CD4-positive, alpha-beta T cell treated with Interleukin-6 for 4 hours (primary cell): ENCODE measurements at regions not wholly inside any gene's neighbourhood (a gene's known extent, or its start where the extent isn't known, plus 50 kb on each side); places are given as distances from the start of the nearest gene placed in this dataset.

Experiments used
- DNase-seq: peaks from one replicate; pipeline ENCODE4 v3.0.0-alpha.2; 2020; ENCODE audit warnings: mixed read lengths

DNA sequence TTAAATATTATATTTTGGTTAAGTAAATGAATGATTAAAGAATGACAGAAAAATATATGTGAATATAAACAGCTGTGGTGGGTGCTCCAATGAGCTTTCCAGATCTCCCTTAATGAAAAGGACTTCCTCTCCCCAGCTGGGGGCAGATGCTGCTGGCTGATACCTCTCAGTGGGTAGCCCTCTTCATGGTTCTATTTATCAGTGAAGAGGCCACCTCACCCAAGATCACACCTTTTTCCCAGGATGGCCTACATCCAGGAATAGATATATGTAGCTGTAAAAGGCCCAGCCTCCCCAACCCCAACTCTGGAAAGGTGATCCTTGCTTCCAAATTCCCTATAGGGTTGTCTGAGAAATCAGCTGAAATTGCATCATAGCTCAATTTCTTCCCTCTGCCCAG is 135.2 kb upstream of the ACVR2A start:
- no peak for DNase-seq

DNA sequence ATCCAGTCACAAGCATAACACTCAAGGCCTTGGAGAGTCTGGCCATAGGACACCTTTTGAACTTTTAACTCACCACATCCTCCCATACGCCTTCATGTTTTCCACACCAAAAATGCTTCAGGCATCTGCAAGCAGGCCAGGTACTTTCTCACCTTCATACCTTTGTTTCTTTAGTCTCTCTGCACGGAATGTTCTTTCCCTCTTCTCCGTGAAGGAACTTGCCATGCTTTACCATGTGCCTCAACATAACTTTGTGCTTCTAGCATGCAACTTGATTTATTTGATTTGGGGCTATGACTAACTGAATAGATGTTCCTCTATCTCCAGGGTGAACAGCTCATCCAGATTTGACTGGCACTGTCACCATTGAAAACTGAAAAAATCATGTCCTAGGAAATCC is 141.7 kb upstream of the ACVR2A start:
- no peak for DNase-seq

GRCh38 chr2:147698166-147698565 is 146.7 kb upstream of the ACVR2A start:
- DNase-seq = no peak

- DNase-seq = no peak
Observed at GRCh38 chr2:147696426-147696825, 148.4 kb upstream of the ACVR2A start.

GRCh38 chr2:147689220-147689909 is 155.5 kb upstream of the ACVR2A start:
- DNase-seq = no peak

DNA sequence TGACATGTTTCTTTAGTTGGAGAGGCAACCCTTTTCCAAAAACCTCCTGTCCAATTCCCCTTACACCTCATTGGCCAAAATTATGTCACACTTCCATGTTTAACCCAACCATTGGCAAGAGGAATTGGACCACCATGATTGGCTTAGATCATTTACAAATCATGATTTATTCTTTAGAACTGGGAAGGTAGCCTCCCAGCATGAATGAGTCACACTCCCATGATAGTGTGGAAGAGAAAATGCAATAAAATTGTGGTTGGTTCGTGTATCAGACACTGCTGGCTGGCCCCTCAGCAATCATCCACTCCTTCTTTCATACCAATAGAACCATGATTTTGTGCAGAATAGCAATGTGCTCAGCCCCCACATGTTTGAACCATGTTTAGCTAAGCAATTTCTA is 156.6 kb upstream of the ACVR2A start:
- no peak for DNase-seq

DNA sequence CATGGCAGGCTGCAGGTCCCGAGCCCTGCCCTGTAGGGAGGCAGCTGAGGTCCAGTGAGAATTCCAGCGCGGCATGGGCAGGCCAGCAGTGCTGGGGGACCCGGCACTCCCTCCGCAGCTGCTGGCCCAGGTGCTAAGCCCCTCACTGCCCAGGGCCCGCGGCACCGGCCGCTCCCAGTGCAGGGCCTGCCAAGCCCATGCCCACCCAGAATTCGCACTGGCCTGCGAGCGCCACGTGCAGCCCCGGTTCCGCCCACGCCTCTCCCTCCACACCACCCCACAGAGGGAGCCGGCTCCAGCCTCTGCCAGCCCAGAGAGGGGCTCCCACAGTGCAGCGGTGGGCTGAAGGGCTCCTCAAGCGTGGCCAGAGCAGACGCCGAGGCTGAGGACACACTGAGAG is 158.5 kb upstream of the ACVR2A start:
- DNase-seq = no peak

- no peak for DNase-seq
Observed at GRCh38 chr2:147684903-147685302, 159.9 kb upstream of the ACVR2A start.

- DNase-seq = no peak
Observed at GRCh38 chr2:147683380-147683779, 161.4 kb upstream of the ACVR2A start.

DNA sequence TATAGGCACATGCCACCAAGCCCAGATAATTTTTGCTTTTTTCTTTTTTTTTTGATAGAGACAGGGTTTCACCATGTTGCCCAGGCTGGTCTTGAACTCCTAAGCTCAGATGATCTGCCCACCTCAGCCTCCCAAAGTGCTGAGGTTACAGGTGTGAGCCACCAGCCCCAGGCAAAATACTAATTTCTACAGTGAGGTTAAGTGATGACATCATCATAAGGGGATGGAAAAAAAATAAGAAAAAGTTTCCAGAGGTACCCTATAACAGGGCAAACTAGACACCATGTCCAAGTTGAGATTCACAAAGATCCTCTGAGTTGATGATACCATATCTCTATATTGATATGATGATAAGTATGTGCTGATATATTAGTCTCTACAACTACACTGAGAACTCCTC is 163.7 kb upstream of the ACVR2A start:
- DNase-seq = no peak

GRCh38 chr2:147679955-147680531 is 164.8 kb upstream of the ACVR2A start:
- no peak for DNase-seq

GRCh38 chr2:147679191-147679954 is 165.5 kb upstream of the ACVR2A start:
- DNase-seq = no peak

DNA sequence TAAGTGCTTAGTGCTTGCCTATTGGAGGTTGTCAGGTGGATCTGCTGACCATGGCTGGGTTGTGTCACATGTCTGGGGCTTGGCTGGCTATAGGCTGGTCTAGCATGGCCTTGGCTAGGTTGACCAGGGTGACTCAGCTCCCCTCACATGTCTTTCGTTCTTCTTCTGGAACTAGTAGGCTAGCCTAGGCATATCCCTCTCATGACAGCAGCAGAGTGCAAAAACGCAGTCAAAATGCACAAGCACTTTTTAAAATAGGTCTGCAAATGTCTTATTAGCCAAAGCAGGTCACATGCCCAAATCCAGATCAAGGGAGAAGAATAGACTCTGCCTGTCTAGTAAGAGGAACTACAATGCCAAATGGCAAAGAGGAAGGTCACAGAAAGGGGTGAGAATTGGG is 179.7 kb upstream of the ACVR2A start:
- no peak for DNase-seq

- peak; percentile 14 for DNase-seq
Observed at GRCh38 chr2:147663962-147664361, 180.9 kb upstream of the ACVR2A start.

GRCh38 chr2:147663153-147663961 is 181.5 kb upstream of the ACVR2A start:
- peak; percentile 25 for DNase-seq

GRCh38 chr2:147662221-147662620 is 182.6 kb upstream of the ACVR2A start:
- no peak for DNase-seq

- DNase-seq = no peak
Observed at GRCh38 chr2:147660680-147661079, 184.1 kb upstream of the ACVR2A start.

DNA sequence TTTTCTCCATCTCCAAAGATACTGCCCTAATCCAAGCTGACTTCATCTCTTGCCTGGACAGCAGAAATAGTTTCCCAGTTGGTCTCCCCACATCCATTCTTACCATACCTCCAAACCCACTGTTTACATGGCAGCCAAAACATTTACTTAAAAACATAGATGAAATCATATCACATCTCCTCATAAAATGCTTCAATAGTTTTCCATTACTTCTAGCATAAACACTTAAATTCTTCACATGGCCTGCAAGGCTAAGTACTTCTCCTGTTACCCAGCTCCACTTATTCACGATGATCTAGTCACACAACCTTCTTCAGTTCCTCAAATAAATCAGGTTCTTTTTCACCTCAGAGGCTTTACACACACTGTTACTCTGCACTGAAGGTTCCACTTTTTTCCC is 185.8 kb upstream of the ACVR2A start:
- no peak for DNase-seq

DNA sequence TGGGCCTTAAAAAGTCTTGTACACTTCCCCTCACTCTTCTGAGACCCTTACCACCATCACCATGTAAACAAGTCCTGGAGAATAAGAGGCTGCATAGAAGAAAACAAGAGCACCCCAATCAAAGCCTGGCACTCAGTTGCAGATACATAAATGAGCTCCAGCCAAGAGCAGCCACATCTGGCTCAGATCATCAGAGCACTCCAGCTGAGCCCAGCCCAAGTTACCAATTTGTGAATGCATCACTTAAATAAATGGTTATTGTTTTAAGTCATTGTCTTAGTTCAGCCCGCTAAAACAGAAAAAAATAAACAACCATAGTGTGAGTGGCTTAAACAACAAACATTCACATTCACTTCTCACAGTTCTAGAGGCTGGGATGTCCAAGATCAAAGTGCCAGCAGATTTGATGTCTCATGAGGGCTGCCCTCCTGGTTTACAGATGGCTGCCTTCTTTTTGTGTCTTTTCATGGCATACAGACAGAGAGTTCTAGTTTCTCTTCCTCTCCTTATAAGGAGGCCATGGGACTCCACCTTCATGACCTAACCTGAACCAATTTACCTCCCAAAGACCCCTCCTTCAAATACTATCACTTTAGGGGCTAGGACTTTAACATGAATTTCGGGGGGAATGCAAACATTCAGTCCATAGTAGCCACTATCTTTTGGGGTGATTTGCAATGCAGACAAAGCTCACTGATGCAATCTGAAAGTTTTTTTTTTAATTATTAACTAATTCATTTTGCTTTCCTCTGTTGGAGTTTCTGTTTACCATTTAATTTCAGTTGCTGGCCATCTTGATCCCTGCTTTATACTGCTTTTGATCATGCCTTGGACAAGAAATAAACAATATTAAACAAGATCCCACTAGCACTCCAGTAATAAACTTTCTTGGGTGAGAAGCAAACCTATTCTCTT is 187.5 kb upstream of the ACVR2A start:
- no peak for DNase-seq

GRCh38 chr2:147649998-147650397 is 194.8 kb upstream of the ACVR2A start:
- DNase-seq = no peak

- no peak for DNase-seq
Observed at GRCh38 chr2:147649286-147649685, 195.5 kb upstream of the ACVR2A start.

- no peak for DNase-seq
Observed at GRCh38 chr2:147648471-147648870, 196.4 kb upstream of the ACVR2A start.
